GM12873 (cell line): ENCODE measurements at regions not wholly inside any gene's neighbourhood (a gene's known extent, or its start where the extent isn't known, plus 50 kb on each side); places are given as distances from the start of the nearest gene placed in this dataset.

Experiments used
- CTCF ChIP-seq: IDR thresholded peaks from 2 replicates; pipeline ENCODE4 v1.5.1; 2012; ENCODE audit warnings: low read depth, mild to moderate bottlenecking, moderate library complexity, low read length, control low read depth; ENCODE audit not compliant: insufficient read depth; ENCODE audit errors: missing control alignments

GRCh38 chr16:48790151-48790550 is 180.2 kb upstream of the N4BP1 start:
- no peak for TF ChIP-seq CTCF

GRCh38 chr16:48788475-48788874 is 178.5 kb upstream of the N4BP1 start:
- TF ChIP-seq CTCF = no peak

- TF ChIP-seq CTCF = no peak
Measured at GRCh38 chr16:48745541-48745940, 135.6 kb upstream of the N4BP1 start.

- TF ChIP-seq CTCF = no peak
Measured at GRCh38 chr16:48740964-48741363, 131.0 kb upstream of the N4BP1 start.

GRCh38 chr16:48734220-48734619 is 124.2 kb upstream of the N4BP1 start:
- TF ChIP-seq CTCF = no peak

GRCh38 chr16:48704710-48705109 is 94.7 kb upstream of the N4BP1 start:
- TF ChIP-seq CTCF = no peak

- TF ChIP-seq CTCF = peak; percentile 76
Measured at GRCh38 chr16:48687421-48688038, 77.5 kb upstream of the N4BP1 start.
